ENCODE measurements at regions not wholly inside any gene's neighbourhood (a gene's known extent, or its start where the extent isn't known, plus 50 kb on each side); places are given as distances from the start of the nearest gene placed in this dataset.

DNA sequence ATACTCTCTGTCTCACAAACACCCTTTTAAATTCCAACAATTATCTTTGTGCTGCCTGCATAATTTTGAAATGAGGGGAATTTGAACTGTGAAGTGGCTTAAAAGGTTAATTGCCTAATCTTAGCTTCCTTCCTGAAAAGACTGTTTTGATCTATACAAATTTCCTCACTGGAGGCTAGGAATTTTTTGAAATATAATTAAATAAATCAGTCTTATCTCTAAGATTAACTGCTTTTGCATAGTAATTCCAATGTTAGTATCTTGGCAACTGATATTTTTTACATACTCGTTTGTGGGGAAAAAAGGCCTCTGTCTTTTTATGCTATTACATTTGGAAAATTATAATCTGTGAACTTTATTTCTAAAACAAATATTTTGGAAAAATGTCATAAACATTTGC is 498.5 kb downstream of the TMTC2 start:
- TF ChIP-seq, protein P1, sequence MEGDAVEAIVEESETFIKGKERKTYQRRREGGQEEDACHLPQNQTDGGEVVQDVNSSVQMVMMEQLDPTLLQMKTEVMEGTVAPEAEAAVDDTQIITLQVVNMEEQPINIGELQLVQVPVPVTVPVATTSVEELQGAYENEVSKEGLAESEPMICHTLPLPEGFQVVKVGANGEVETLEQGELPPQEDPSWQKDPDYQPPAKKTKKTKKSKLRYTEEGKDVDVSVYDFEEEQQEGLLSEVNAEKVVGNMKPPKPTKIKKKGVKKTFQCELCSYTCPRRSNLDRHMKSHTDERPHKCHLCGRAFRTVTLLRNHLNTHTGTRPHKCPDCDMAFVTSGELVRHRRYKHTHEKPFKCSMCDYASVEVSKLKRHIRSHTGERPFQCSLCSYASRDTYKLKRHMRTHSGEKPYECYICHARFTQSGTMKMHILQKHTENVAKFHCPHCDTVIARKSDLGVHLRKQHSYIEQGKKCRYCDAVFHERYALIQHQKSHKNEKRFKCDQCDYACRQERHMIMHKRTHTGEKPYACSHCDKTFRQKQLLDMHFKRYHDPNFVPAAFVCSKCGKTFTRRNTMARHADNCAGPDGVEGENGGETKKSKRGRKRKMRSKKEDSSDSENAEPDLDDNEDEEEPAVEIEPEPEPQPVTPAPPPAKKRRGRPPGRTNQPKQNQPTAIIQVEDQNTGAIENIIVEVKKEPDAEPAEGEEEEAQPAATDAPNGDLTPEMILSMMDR (conservative IDR thresholded peaks at IDR 0.05): no peak
- Mint-ChIP-seq H3K27ac (no peak overlapping the region), H3K27me3 (no peaks in the 10 kb centered on the region), H3K36me3 (no peaks in the 10 kb centered on the region), H3K4me1 (ENCODE audit: unreplicated experiment) (no peaks in the 10 kb centered on the region), H3K9me3 (no peaks in the 10 kb centered on the region), H3K4me3 (no peak overlapping the region)
- DNase-seq (ENCODE audit: extremely low spot score, unreplicated experiment): no peak

All from type B pancreatic cell (in vitro differentiated cells).